Esophagus mucosa (tissue), 1 donor: ENCODE measurements at regions not wholly inside any gene's neighbourhood (a gene's known extent, or its start where the extent isn't known, plus 50 kb on each side); places are given as distances from the start of the nearest gene placed in this dataset.
"Not testable (repeated sequence)": the region's sequence is repeated elsewhere in the genome, so short reads cannot be mapped to it uniquely, and the experiment has no call there.

Experiments
- ATAC-seq: fragments of 200-7000 bp; cut with Tn5 transposase; one replicate; pipeline ENCODE4 v1.9.1; 2020
- donor health status: DM: yes; HTN: yes; CAD: no.

DNA sequence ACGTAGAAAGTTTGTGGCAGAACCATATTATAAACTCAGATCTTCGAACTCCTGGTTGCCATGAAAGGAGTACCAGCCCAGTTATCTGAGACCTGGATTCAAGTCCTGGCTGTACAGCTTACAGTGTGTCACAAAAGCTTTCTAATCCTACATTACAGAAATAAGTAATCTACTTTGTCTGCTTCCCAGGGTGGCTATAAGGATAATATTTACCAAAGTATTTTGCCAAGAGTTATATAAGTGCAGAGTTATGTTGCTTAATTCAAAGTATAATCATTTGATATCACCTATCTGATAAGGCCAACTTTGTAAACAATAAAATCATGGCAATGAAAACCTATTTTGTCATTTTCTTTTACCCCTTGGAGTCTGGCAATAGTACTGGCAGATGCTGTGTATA, 381.6 kb downstream of the NDFIP2 start:
- no peak for ATAC-seq

DNA sequence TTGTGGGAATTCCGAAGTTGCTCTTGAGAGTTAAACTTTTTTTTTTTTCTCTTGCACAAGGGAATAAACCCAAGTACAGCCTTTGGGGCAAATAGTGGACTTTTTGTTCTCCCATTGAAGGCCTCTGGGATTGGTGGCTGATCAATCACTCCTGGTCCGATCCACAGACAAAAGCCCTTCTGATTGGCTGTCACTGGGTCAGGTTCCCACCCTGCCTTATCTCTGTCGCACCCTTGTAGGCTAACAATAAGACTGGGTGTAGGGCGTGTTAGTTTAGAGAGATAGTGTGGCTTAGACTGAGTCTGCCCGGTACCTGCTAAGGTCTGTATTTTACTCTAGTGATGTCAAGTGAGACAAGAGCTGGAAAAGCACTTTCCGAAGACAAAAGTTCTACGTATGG, 380.8 kb downstream of the NDFIP2 start:
- ATAC-seq: no peak

DNA sequence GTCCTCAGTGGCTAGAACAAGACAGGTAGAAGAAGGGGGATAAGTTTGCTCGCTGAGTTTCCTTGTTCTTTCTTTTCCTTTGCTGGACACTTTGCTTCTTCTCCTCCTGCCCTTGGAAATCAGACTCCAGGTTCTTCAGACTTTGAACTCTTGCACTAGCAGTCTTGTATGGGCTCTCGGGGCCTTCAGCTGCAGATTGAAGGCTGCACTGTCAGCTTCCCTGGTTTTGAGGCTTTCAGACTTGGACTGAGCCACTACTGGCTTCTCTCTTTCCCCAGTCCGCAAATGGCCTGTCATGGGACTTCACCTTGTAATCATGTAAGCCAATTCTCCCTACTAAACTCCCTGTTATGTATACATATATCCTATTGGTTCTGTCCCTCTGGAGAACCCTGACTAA, 379.8 kb downstream of the NDFIP2 start:
- no peak for ATAC-seq

DNA sequence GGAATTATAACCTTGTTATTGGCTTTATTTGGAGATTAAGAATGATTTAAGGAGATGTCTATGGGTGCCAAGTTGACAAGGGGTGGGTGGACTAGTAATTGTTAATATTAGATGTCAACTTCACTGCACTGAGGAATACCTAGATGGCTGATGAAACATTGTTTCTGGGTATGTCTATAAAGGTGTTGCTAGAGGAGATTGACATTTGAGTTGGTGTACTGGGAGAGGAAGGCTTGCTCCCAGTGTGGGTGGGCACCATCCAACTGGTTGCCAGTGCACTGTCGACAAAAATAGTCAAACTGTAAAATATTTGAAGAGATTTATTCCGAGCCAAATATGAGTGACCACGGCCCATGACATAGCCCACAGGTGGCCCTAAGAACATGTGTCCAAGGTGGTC, 378.8 kb downstream of the NDFIP2 start:
- ATAC-seq: no peak

DNA sequence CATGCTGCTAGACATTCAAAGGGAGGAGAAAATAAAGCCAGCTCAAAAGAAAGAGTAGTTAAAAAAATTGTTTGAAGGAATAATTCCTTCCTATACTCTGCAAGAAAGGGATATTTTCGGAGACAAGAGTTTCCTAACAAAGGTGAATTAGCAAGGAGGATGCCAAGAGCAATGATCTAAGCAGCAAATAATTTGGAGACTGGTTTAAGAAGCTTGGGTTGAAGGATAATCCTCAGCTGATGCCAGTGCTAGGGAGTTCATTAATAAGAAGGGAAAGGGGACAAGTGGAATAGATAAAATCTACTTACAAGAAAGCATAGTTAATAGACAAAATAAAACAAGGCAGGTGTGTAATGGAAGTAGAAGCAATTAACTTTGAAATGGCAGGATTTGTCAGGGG, 372.3 kb downstream of the NDFIP2 start:
- ATAC-seq: no peak

DNA sequence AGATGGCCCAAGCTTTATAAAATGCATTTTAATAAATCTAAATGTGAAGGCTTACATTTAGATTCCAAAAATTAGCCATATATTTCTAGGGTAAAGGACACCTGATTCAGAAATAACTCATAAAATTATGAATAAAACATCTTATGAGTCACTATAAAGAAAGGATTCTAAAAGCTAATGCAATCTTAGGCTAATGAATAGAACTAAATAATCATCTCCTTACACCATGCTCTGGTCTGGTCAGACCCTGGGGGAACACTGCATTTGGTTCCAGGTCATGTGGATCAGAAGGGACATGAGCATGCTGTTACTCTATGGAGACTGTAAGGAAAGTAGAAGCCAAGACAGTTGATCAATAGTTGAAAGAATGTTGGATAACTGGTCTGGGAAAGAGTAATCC, 370.4 kb downstream of the NDFIP2 start:
- ATAC-seq: no peak

DNA sequence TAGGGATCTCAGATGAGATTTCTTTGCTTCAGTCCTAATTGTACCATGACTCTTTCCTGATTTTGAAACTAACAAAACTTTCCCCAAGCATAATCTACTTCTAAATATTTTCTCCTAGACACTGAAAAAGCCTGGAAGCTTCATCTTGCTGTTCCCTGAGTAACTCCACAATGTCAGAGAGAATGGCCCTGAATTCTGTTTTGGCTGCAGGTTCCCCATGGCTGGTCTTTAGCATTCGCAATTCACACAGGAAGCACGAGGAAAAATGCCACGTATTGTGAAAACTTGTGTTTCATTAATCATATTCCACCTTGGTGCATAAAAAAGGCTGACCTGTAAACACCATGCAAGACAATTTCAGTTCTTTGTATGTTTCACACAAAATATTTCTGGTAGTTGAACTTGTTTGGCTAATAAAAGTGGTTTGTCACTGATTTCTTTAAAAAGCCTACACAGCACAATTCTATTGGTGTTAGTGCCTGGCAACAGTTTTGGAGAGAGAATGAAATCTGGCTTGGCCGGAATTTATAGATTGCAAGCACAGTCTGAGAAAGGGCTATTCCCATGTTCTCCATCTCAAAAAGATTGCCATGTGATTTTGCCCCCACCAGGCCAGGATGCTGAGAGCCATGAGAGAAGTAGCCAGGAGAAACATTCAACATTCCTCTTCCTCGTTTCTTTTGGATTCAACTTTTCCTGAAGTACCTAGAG, 367.1 kb downstream of the NDFIP2 start:
- ATAC-seq: no peak

DNA sequence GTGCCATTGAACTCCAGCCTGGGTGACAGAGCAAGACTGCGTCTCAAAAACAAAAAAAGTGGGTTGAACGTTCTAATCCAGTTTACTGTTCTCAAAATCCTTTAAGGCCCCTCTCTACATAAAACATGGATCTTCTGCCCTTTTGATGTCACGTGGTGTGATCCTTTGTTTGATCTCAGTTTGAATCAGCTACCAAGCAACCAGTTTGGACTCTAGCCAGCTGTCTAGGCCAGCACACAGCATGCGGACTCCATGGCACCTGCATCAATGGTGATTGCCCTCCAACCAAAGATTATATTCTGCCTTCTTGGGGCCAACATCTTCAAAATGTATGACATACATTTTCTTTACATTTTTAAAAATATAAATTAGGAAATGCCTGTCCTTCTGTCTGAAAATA, 365.4 kb downstream of the NDFIP2 start:
- no peak for ATAC-seq

DNA sequence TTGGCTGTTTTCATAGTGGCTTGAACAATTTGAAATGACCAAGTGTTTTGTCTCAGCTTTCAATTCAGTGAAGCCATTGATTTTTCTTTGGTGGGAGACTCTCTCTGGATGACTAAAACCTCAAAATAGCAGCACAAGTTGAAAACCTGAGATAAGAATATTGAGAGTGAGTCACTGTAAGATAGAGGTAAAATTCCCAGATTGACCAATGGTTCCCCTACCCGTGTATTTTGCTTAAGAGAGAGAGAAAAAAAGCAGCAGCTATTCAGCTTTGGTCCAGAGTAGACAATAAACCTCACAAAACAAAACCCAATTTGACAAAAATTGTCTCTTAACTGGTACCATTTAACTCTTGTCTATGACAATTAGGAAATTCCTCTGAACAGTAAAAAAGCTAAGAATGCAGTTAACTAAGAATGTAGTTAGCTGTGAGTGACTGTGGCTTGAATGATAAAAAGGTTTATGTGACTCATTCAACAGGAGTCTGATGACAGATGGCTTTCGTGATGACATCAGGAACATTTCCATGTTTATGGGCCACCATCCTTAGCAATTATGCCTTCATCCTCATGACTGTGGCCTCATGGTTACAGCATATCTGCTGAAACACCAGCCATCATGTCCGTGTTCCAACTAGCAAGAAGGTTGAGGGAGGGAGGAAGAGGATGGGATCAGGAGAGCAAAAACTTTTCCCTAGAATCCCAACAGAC, 356.9 kb downstream of the NDFIP2 start:
- no peak for ATAC-seq

DNA sequence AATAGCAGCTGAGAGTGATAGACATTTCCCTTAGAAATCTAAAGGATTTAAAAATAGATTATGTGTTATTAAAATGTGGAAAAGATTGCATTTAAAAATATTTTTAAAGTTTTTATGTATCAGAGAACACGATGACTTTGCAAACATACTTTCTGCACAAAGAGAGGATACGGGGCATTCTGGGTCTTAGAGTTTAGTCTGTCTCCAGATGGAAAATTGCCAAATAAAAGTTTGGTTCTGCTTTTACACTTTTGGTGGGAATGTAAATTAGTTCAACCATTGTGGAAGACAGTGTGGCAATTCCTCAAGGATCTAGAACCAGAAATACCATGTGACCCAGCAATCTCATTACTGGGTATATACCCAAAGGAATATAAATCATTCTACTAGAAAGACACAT, 355.2 kb downstream of the NDFIP2 start:
- ATAC-seq: not testable (repeated sequence)

DNA sequence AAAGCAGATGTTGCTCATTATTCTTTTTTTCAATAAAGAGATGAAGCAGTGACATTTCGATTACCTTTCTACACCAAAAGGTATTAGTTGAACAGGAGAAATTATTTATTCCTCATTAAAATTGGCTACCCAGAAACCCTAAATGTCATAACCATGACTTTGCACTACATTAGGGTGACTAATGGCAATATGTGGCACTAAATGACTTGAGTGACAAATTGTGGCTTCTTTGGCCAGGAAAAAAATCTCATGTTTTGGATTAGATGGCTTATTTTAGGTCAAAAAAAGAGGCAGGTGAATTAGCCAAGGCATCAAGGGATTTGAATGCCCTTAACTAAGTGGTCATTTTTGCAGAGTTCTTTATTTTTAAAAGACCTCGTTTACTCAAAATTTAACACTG, 353.9 kb downstream of the NDFIP2 start:
- ATAC-seq: no peak

DNA sequence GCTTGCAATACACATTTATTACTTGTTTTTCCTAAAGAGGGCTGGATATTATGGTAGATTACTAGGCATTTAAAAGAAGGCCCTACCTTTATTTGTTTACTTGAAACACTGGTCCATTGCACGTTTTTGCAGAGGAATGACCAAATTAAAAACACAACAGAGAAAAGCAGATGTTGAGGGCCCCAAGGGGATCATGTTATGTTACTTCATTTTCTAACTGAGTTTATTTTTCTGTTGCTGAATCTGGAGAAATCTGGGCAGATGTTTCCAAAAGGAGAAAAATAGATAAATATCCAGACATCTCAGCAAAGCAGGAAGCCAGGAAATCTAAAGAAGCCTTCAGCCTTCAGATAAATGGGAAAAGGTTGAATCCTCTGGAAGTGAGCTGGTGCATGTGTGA, 353.0 kb downstream of the NDFIP2 start:
- ATAC-seq: no peak

DNA sequence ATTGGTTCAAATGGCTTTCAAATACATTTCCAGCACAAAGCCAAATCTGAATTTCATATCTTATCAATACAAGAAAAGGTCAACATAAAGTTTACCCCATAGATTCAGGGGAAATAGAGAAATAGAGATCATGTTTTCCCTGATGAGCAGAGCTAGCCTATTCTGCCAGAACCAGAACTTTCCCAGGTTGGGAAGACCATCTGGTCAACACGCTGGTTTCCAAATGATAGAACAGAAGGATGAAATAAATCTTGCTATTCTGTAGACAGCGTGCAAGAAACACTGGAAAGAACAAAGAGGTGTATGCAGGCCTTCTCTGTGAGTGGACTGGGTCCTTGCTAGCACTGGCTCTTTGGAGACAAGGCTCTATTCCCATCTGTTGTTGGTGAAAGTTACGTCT, 350.6 kb downstream of the NDFIP2 start:
- no peak for ATAC-seq

DNA sequence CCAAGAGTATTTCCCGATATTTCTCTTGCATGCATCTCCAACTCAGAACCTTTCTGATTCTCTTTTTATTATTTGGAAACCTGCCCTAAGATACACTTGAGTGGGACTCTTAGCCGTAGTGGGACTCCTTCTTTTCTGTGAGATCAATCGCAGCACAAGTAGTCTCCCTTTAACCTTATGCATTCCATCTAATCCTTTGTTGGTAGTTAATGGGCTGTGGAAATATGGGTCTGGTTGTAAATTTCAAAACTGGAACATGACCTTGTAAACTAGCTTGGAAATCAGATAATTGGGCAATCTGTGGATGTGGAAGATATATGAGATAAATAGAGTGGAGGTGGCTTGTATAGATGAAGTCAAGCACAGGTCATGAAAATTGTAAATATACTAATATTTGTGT, 350.0 kb downstream of the NDFIP2 start:
- ATAC-seq: no peak

DNA sequence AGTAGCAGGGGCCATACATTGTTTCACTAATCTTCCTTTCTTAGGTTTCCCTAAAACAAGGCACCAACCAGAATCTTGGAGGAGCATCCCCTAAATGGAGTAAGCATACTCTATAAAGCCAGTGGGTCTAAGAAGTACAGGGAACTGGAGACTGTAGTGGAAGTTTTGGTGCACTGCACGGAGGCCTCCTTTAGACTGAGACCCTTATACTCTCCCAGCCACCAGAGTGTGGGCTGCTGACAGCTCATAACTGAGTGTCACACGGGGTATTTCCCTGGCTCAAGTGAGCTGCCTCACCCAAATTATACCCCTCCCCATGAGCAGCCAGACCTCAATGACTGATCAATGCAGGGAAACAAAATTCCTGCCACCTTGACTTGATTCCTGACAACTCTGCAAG, 349.5 kb downstream of the NDFIP2 start:
- no peak for ATAC-seq

DNA sequence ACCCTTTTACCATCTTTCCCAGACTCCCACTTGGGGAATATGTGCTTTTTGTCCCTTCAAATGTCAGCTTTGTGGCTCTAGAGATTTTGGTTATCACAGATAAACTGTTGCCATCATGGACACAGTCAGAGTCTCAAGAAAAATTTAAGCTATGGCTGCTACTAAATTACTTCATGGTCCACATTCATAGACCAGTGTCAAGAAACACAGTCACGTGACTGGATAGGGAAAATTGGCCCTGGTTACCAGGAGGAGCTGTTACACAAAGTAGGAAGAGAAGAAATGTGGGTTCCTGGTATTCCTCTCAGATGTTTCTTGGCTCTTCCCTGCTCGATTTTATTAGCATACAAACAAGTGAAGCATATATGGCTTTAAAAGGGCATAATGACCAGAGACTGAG, 348.9 kb downstream of the NDFIP2 start:
- ATAC-seq: no peak

DNA sequence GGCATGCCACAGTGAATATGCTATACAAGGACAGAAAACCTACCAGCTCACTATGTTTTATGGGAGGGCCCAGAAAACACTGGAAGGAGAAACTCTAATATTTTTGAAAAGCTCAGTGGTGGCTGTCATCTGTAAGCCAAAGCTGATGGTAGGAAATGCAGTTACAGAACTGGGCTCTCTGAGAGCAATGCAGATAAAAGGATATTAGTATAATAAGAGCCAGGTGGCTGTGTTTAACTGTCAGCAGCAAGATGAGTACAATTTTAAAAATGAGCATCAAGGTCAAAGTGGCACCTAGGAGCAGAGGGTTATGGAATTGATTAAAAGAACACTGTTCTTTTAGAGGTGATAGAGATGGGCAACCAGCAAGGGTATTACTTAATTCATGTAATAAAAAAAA, 345.0 kb downstream of the NDFIP2 start:
- no peak for ATAC-seq

DNA sequence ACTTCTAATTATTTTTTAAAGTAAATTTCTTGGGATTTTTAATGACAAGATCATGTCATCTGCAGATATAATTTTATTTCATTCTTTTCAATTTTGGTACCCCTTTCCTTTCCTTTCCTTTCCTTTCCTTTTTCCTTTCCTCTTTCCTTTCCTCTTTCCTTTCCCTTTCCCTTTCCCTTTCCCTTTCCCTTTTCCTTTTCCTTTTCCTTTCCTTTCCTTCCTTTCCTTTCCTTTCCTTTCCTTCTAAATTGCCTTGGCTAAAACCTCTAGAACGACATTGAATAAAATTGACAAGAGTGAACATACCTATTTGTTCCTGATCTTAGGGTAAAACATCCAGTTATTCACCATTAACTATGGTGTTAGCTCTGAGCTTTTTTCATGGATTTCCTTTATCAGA, 334.1 kb downstream of the NDFIP2 start:
- ATAC-seq: no peak

DNA sequence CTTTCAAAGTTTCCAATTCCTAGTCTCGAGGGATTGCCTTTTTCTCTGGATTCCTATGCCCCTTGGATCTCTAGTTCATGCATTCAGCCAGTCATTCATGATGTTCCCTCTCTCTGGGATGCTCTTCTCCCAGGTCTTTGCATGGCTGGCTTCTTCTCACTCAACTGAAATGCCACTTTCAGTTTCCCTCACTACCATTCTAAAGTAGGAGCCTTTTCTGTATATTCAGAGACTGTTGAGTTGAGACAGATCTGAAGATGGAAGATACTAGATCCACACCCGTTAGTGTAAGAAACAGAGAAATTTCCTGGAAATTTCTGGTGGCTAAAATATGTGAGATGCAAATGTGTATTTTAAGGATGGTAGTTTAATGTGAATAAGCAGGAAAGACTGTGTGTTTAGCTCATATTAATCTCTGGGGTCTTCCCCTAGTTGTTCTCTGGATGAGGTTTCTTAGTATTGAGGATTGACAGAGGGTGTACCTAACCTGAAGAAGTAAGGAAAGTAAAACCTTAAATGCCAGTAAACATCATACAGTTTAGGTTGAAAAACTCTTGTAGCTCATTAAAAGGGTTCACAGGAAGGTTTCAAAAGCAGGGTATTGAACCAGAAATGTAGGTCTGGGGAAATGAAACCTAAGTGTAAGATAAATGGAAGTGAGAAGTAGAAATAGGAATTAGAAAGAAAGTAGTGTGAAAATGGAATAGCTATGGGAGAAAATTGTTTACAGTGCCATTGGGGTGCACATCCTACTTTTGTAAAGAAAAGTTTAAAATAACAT, 331.3 kb downstream of the NDFIP2 start:
- no peak for ATAC-seq

DNA sequence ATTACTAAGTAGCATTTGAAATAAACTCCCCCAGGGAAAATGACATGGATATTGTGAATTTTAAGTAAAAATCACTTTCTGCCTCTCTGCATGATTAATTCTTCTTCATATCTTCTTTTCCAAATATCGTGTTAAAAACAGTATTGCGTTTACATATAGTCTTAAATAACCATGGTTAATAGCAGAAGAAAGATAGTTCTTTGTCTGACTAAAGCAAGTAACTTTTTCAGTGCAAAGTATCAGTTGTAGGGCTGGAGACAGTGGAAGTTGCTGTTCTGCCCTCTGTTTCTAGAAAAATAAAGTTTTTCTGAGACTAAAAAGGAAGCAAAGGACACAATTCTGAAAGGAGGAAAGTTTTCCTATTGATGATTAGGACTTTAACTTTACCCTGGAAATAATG, 330.2 kb downstream of the NDFIP2 start:
- no peak for ATAC-seq

DNA sequence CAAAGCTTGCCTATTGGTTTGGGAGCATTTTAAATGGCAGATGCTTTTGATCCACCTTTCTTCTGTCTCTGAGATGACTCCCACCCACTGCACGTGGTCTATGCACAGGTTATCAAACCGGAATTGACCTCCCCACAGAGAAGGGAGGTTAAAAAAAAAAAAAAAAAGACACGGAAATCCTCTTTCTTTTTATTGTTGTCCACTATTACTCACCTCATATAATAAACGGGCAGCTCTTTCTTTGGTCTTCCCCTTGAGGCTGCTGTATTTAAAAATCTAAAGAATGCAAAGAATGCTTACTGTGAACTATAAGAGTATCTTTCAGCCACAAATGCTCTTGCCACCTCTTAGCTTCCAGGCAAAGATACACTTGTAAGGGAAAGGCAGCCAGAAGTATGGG, 329.7 kb downstream of the NDFIP2 start:
- no peak for ATAC-seq

DNA sequence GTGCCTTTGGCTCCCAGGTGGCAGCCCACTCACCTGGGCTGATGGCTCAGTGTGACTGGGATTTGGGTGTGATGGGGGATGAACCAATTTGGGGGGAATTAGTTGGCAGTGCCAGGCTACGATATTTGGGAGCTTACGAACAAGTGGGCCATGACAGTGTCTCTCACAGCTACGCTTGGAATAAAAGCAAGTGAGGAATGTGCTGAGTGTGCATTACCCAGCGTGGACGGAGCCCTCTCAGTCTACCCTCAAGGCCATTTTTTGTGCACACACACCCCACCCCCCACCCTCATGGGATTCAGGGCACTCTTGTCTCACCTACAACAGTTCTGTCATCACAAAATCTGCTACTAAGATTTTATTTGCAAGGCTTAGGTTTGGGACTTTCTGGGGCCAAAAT, 329.1 kb downstream of the NDFIP2 start:
- ATAC-seq: no peak

DNA sequence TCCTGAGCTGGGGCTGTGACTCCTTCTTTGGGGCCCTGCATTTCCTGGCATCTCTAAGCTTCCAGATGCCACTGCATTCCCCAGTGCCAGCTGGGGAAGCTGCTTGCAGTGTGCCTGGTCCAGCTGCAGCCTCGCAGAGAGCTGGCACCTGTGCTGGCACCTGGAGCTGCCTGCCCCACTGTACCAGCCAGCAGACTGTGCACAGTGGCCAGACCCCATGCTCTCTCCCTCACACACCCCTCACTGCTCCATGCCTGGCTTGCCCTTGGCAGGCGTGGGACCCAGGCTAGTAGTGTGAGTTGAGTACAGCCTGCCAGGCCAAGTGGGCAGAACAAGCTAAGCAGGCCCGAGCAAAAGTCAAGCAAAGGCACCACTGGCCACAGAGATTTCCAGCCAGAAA, 327.5 kb downstream of the NDFIP2 start:
- no peak for ATAC-seq

DNA sequence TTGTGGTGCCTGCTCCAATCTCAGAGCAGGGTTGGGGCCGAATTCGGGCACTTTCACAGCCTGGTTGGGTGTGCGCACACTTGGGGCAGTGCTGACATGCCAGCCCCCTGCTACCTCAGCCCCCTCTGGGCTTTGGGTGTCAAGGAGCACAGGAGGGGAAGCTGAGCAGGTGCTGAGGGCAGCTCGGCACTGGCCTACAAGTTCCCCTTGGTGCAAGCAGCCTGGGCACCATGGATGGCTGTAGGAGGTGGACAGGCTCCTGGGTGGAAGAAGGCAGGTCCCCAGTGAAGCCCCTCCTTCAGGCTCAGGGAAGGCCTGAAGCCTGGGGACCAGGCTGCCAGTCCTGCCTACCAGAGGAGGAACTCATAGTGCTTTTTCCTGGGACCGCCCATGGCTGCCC, 326.6 kb downstream of the NDFIP2 start:
- ATAC-seq: no peak
